ENCODE measurements at regions not wholly inside any gene's neighbourhood (a gene's known extent, or its start where the extent isn't known, plus 50 kb on each side); places are given as distances from the start of the nearest gene placed in this dataset.

- no peaks in the 10 kb centered on the region for H3K79me2 ChIP-seq (ENCODE audit: insufficient read depth, low read depth, low read length)
- CTCF ChIA-PET (ENCODE audit: unreplicated experiment), result no interaction called here
Observed at GRCh38 chr5:92809855-92810465, 771.1 kb downstream of the NR2F1-AS1 start.

GRCh38 chr5:92808474-92808873 lies 772.5 kb downstream of the NR2F1-AS1 start:
- no peak overlapping the region for H2AFZ ChIP-seq (ENCODE audit: low read length)
- H4K20me1 ChIP-seq (ENCODE audit: insufficient read depth, low read length), result no peaks in the 10 kb centered on the region
- no peaks in the 10 kb centered on the region for H3K4me1 ChIP-seq (ENCODE audit: insufficient read depth, low read length, poor library complexity, severe bottlenecking)
- no TSS peak for BruUV-seq (replicated peaks)
- no peak overlapping the region for H3K27ac ChIP-seq (ENCODE audit: low read depth, low read length, poor library complexity, severe bottlenecking)
- TF ChIP-seq EZH2phosphoT487 (IDR thresholded peaks at IDR 0.05; ENCODE audit: borderline replicate concordance, low read depth, low read length) (no peak), CTCF (conservative IDR thresholded peaks at IDR 0.05; ENCODE audit: low read length) (no peak)
- H3K4me3 ChIP-seq (ENCODE audit: low read depth, low read length, poor library complexity, severe bottlenecking), result no peak overlapping the region
- POLR2A ChIA-PET, result no interaction called here
- DNase-seq (ENCODE audit: low spot score), result no peak
- CTCF ChIA-PET (ENCODE audit: unreplicated experiment), result no interaction called here
- H3K9me2 ChIP-seq (ENCODE audit: insufficient read depth, low read length), result no peaks in the 10 kb centered on the region
- H3K9me3 ChIP-seq (ENCODE audit: low read length), result no peaks in the 10 kb centered on the region
- H3K36me3 ChIP-seq (ENCODE audit: insufficient read depth, low read length), result no peaks in the 10 kb centered on the region
- no peaks in the 10 kb centered on the region for H3K79me2 ChIP-seq (ENCODE audit: insufficient read depth, low read depth, low read length)
- intact Hi-C loops (cut with micrococcal nuclease; ENCODE audit: unreplicated experiment), result no loop called here
- no peak overlapping the region for H3K4me2 ChIP-seq (ENCODE audit: low read length)

More at GRCh38 chr5:92809855-92810465, 771.1 kb downstream of the NR2F1-AS1 start:
- intact Hi-C loops (cut with micrococcal nuclease; ENCODE audit: unreplicated experiment), result no loop called here
- Histone ChIP-seq H3K4me3 (ENCODE audit: low read depth, low read length, poor library complexity, severe bottlenecking) (no peak overlapping the region), H3K9me2 (ENCODE audit: insufficient read depth, low read length) (no peaks in the 10 kb centered on the region), H3K27ac (ENCODE audit: low read depth, low read length, poor library complexity, severe bottlenecking) (no peak overlapping the region), H3K9me3 (ENCODE audit: low read length) (no peaks in the 10 kb centered on the region), H4K20me1 (ENCODE audit: insufficient read depth, low read length) (no peaks in the 10 kb centered on the region), H3K4me1 (ENCODE audit: insufficient read depth, low read length, poor library complexity, severe bottlenecking) (no peaks in the 10 kb centered on the region), H3K36me3 (ENCODE audit: insufficient read depth, low read length) (no peaks in the 10 kb centered on the region), H3K4me2 (ENCODE audit: low read length) (no peak overlapping the region), H2AFZ (ENCODE audit: low read length) (no peak overlapping the region)
- TF ChIP-seq EZH2phosphoT487 (IDR thresholded peaks at IDR 0.05; ENCODE audit: borderline replicate concordance, low read depth, low read length) (no peak), CTCF (conservative IDR thresholded peaks at IDR 0.05; ENCODE audit: low read length) (no peak)
- no peak for DNase-seq (ENCODE audit: low spot score)
- POLR2A ChIA-PET, result interaction anchor here (0.7 kb wide), 2 partner anchors 100 to 1269 kb away, joined by 3 read pairs; no protein-coding TSS in a partner anchor
- no TSS peak for BruUV-seq (replicated peaks)

DNA sequence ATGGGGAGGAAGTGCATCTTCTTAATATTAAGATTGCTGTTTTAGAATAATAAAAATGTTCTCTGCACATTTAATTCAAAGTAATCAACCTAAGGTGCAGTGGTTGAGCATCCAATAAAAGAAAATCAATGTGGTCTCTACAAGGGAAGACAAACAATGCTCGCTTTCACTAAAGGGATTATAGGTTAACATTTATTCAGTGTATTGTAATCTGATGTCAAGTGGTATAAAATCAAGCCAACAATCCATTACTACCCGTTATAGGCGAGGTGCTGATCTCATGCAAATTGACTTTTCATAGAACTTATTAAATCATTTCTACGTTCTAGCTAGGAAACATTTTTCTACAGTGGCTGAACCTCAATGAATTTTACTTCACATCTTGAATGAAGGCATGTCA lies 773.9 kb downstream of the NR2F1-AS1 start:
- H3K9me3 ChIP-seq (ENCODE audit: low read length), result no peaks in the 10 kb centered on the region
- TF ChIP-seq CTCF (conservative IDR thresholded peaks at IDR 0.05; ENCODE audit: low read length), result no peak
- TF ChIP-seq EZH2phosphoT487 (IDR thresholded peaks at IDR 0.05; ENCODE audit: borderline replicate concordance, low read depth, low read length), result no peak
- no peak overlapping the region for H3K4me2 ChIP-seq (ENCODE audit: low read length)
- no peaks in the 10 kb centered on the region for H3K36me3 ChIP-seq (ENCODE audit: insufficient read depth, low read length)
- no peaks in the 10 kb centered on the region for H3K79me2 ChIP-seq (ENCODE audit: insufficient read depth, low read depth, low read length)
- no peak overlapping the region for H2AFZ ChIP-seq (ENCODE audit: low read length)
- ChIA-PET POLR2A (no interaction called here), CTCF (ENCODE audit: unreplicated experiment) (no interaction called here)
- H3K27ac ChIP-seq (ENCODE audit: low read depth, low read length, poor library complexity, severe bottlenecking), result no peak overlapping the region
- DNase-seq (ENCODE audit: low spot score), result no peak
- intact Hi-C loops (cut with micrococcal nuclease; ENCODE audit: unreplicated experiment), result no loop called here
- no peaks in the 10 kb centered on the region for H3K4me1 ChIP-seq (ENCODE audit: insufficient read depth, low read length, poor library complexity, severe bottlenecking)
- no peaks in the 10 kb centered on the region for H4K20me1 ChIP-seq (ENCODE audit: insufficient read depth, low read length)
- BruUV-seq (replicated peaks), result no TSS peak
- no peak overlapping the region for H3K4me3 ChIP-seq (ENCODE audit: low read depth, low read length, poor library complexity, severe bottlenecking)
- no peaks in the 10 kb centered on the region for H3K9me2 ChIP-seq (ENCODE audit: insufficient read depth, low read length)

All from OCI-LY7 (cell line).